Right renal pelvis (tissue), 4 donors: ENCODE measurements at regions not wholly inside any gene's neighbourhood (a gene's known extent, or its start where the extent isn't known, plus 50 kb on each side); places are given as distances from the start of the nearest gene placed in this dataset.
"Not testable (repeated sequence)": the region's sequence is repeated elsewhere in the genome, so short reads cannot be mapped to it uniquely, and the experiment has no call there.

Experiments
- DNase-seq, 4 donors: peaks; one replicate each; pipeline ENCODE4 v3.0.0-alpha.2; 2013; ENCODE audit warnings: low read depth in 4 of 4, low spot score in 3 of 4, missing footprints in 1 of 4

- DNase-seq = not testable (repeated sequence)
Observed at GRCh38 chr7:142477801-142478200, 219.9 kb upstream of the PRSS58 start.

- no peak for DNase-seq
Observed at GRCh38 chr7:142477079-142477651, 219.3 kb upstream of the PRSS58 start.

- no peak for DNase-seq
Observed at GRCh38 chr7:142476077-142476476, 218.2 kb upstream of the PRSS58 start.

GRCh38 chr7:142471820-142472219 lies 214.0 kb upstream of the PRSS58 start:
- no peak for DNase-seq

GRCh38 chr7:142470544-142470830 lies 212.6 kb upstream of the PRSS58 start:
- no peak for DNase-seq

GRCh38 chr7:142469696-142470543 lies 212.1 kb upstream of the PRSS58 start:
- no peak for DNase-seq

- DNase-seq = no peak
Observed at GRCh38 chr7:142468871-142469665, 211.2 kb upstream of the PRSS58 start.

- DNase-seq = not testable (repeated sequence)
Observed at GRCh38 chr7:142467056-142467655, 209.3 kb upstream of the PRSS58 start.

GRCh38 chr7:142463401-142463850 lies 205.6 kb upstream of the PRSS58 start:
- no peak for DNase-seq

- no peak for DNase-seq
Observed at GRCh38 chr7:142461437-142461836, 203.6 kb upstream of the PRSS58 start.

- no peak for DNase-seq
Observed at GRCh38 chr7:142460402-142461117, 202.7 kb upstream of the PRSS58 start.

- DNase-seq = peak; percentile 22 to 45 (median 36)
Observed at GRCh38 chr7:142459551-142459963, 201.7 kb upstream of the PRSS58 start.

- DNase-seq = no peak
Observed at GRCh38 chr7:142457146-142457703, 199.4 kb upstream of the PRSS58 start.

- no peak for DNase-seq
Observed at GRCh38 chr7:142455392-142455791, 197.5 kb upstream of the PRSS58 start.

- DNase-seq = no peak
Observed at GRCh38 chr7:142454862-142455261, 197.0 kb upstream of the PRSS58 start.

- DNase-seq = no peak
Observed at GRCh38 chr7:142452791-142453190, 194.9 kb upstream of the PRSS58 start.

- no peak for DNase-seq
Observed at GRCh38 chr7:142451817-142452216, 194.0 kb upstream of the PRSS58 start.

- DNase-seq = no peak
Observed at GRCh38 chr7:142451296-142451695, 193.4 kb upstream of the PRSS58 start.

- DNase-seq = no peak
Observed at GRCh38 chr7:142450695-142451094, 192.8 kb upstream of the PRSS58 start.

GRCh38 chr7:142450206-142450605 lies 192.3 kb upstream of the PRSS58 start:
- DNase-seq = no peak
